Vagina (tissue), 2 donors: ENCODE measurements at regions not wholly inside any gene's neighbourhood (a gene's known extent, or its start where the extent isn't known, plus 50 kb on each side); places are given as distances from the start of the nearest gene placed in this dataset.

Experiments
- DNase-seq, 2 donors: peaks; one replicate each; pipeline ENCODE4 v3.0.0-alpha.2; 2017; ENCODE audit errors: extremely low spot score in 2 of 2
- H3K27ac ChIP-seq: fragments of 200-600 bp; sonication (generic); one replicate; pipeline ENCODE4 v1.5.1; 2019
- H3K27me3 ChIP-seq: fragments of 200-600 bp; sonication (generic); one replicate; pipeline ENCODE4 v1.5.1; 2019
- H3K36me3 ChIP-seq, 2 donors: fragments of 200-600 bp; sonication (generic); one replicate each; pipeline ENCODE4 v1.5.1; 2017 to 2019
- H3K4me1 ChIP-seq: fragments of 200-600 bp; sonication (generic); one replicate; pipeline ENCODE4 v1.5.1; 2019
- H3K4me3 ChIP-seq, 2 donors: fragments of 200-600 bp; sonication (generic); 1 replicate in 1 of 2; 2 replicates in 1 of 2; pipeline ENCODE4 v1.5.1; 2016 to 2019
- H3K9me3 ChIP-seq: fragments of 200-600 bp; sonication (generic); one replicate; pipeline ENCODE4 v1.5.1; 2019
- POLR2A ChIP-seq, 2 donors: fragments of 450-650 bp; IDR thresholded peaks; one replicate each; pipeline ENCODE4 v1.6.1; 2017; ENCODE audit warnings: antibody characterized with exemption in 2 of 2, mild to moderate bottlenecking in 2 of 2, moderate library complexity in 2 of 2
- POLR2AphosphoS5 ChIP-seq, 2 donors: sonication (generic); formaldehyde crosslinking; IDR thresholded peaks; one replicate each; pipeline ENCODE4 v1.9.0; 2017; ENCODE audit warnings: antibody characterized with exemption in 2 of 2, mild to moderate bottlenecking in 2 of 2, low read depth in 1 of 2; ENCODE audit not compliant: insufficient read depth in 1 of 2
- intact Hi-C: fragments of 100-400 bp; cut with DNase I; formaldehyde crosslinking; loops from one replicate; pipeline ENCODE4 v1.15.1; 2023
- TF ChIP-seq, protein P1 (sequence below), 3 experiments: fragments of 450-650 bp in 2 of 3; fragments of 200-600 bp in 1 of 3; sonication (generic) in 1 of 3; IDR thresholded peaks; one replicate each; pipeline ENCODE4 v1.5.1; 2017 to 2019; ENCODE audit warnings: antibody characterized with exemption in 3 of 3, mild to moderate bottlenecking in 2 of 3, moderate library complexity in 2 of 3

DNA sequence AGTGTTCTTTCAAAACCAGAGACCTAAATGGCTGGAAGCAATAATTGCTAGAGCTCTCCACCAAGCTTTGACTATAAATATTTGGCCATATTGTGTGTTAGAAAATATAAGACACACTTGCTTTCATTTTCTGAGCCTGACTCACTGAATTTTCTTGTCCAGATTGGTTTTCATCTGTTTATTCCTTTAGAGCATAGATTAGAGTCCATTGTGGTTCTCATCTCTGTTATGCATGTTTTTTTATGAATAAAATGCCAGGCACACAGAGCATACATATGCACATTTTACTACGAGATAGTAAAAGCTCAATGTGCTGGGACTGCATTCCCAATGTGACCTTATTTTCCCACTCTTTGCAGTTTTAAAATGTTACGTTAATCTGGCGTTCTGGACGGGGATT is 115.3 kb upstream of the MLIP start:
- no peak for DNase-seq
- H3K9me3 ChIP-seq: no peaks in the 10 kb centered on the region
- no peaks in the 10 kb centered on the region for H3K4me1 ChIP-seq
- no peak overlapping the region for H3K4me3 ChIP-seq
- H3K27me3 ChIP-seq: no peaks in the 10 kb centered on the region
- no peaks in the 10 kb centered on the region for H3K36me3 ChIP-seq
- H3K27ac ChIP-seq: no peak overlapping the region
- intact Hi-C loops: no loop called here
- TF ChIP-seq POLR2A (IDR thresholded peaks at IDR 0.05) (no peak), POLR2AphosphoS5 (IDR thresholded peaks at IDR 0.05; ENCODE audit: insufficient read depth in 1 of 2, low read depth in 1 of 2) (no peak)
- TF ChIP-seq, protein P1, sequence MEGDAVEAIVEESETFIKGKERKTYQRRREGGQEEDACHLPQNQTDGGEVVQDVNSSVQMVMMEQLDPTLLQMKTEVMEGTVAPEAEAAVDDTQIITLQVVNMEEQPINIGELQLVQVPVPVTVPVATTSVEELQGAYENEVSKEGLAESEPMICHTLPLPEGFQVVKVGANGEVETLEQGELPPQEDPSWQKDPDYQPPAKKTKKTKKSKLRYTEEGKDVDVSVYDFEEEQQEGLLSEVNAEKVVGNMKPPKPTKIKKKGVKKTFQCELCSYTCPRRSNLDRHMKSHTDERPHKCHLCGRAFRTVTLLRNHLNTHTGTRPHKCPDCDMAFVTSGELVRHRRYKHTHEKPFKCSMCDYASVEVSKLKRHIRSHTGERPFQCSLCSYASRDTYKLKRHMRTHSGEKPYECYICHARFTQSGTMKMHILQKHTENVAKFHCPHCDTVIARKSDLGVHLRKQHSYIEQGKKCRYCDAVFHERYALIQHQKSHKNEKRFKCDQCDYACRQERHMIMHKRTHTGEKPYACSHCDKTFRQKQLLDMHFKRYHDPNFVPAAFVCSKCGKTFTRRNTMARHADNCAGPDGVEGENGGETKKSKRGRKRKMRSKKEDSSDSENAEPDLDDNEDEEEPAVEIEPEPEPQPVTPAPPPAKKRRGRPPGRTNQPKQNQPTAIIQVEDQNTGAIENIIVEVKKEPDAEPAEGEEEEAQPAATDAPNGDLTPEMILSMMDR (IDR thresholded peaks at IDR 0.05): no peak

DNA sequence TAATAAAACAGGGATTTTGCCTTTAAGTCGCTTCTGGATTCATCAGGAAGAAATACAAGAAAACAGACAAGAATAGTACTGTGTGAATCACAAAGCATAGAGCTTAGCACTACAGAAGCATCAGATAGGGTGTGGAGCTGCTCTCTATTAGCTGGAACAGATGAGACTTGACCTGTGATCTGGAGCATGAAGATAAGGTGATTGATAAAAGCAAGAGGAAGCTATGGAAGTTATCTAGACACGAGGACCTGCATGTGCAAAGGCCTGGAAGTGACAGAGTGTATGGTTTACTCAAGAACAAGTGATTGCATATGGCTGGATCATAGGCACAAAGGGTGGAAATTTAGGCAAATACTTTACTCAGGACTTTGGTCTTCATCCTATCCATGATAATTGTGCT is 112.9 kb upstream of the MLIP start:
- H3K36me3 ChIP-seq: no peaks in the 10 kb centered on the region
- H3K27ac ChIP-seq: no peak overlapping the region
- intact Hi-C loops: no loop called here
- no peaks in the 10 kb centered on the region for H3K27me3 ChIP-seq
- no peak for DNase-seq
- TF ChIP-seq, protein P1 (IDR thresholded peaks at IDR 0.05): no peak
- TF ChIP-seq POLR2AphosphoS5 (IDR thresholded peaks at IDR 0.05; ENCODE audit: insufficient read depth in 1 of 2, low read depth in 1 of 2) (no peak), POLR2A (IDR thresholded peaks at IDR 0.05) (no peak)
- H3K4me1 ChIP-seq: no peaks in the 10 kb centered on the region
- no peak overlapping the region for H3K4me3 ChIP-seq
- H3K9me3 ChIP-seq: no peaks in the 10 kb centered on the region

DNA sequence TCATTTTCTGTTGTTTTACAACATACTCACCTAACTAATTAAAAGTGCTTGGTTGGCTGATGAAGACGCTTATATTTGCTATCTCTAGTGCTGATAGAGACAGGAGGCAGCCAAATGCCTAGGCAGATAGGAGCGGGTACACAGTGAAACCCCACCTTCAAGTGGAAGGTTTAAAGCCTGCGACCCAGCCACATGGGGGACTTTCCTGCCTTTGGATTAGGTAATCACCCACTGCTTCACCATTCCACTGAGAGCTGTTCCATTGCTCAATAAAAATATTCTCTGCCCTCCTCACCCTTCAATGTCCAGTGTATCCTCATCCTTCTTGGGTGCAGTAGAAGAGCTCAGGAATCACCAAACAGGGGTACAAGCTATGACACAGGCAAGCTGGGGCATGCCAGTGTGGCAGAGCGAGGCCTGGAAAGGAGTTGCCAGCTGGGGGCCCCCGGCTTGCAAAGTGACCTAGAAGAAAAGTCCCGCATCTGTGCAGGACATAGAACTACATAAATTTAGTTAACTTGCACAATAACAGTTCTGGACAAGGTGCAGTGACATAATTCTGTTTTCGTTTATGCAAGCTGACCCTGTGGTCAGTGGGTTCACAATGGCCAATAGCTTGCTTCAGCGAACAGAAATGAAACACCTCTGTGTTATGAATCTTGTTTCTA is 112.0 kb upstream of the MLIP start:
- DNase-seq: no peak
- Histone ChIP-seq H3K27me3 (no peaks in the 10 kb centered on the region), H3K27ac (no peak overlapping the region), H3K4me3 (no peak overlapping the region), H3K36me3 (no peaks in the 10 kb centered on the region), H3K9me3 (no peaks in the 10 kb centered on the region), H3K4me1 (no peaks in the 10 kb centered on the region)
- intact Hi-C loops: no loop called here
- no peak for TF ChIP-seq POLR2A (IDR thresholded peaks at IDR 0.05)
- TF ChIP-seq POLR2AphosphoS5 (IDR thresholded peaks at IDR 0.05; ENCODE audit: insufficient read depth in 1 of 2, low read depth in 1 of 2): no peak
- TF ChIP-seq, protein P1 (IDR thresholded peaks at IDR 0.05): no peak

DNA sequence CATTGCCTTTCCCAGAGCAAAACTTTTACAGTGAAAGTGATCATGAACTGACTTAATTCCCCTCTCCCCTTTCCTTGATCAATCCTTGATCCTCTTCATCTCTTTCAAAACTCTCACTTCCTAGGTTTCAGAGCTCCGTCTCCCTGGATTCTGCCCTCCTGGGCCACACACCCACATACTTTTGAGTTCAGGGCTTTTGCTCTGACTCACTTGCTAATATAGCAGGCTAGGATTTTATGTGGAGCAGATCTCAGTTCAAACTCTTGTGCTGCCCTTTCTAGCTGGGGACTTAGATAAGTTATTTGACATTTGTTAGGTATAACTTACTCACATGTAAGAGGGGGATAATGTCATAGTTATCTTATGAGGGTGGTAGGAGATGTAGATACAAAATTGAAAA is 109.1 kb upstream of the MLIP start:
- Histone ChIP-seq H3K27me3 (no peaks in the 10 kb centered on the region), H3K4me3 (no peak overlapping the region), H3K27ac (no peak overlapping the region), H3K4me1 (no peaks in the 10 kb centered on the region), H3K9me3 (no peaks in the 10 kb centered on the region), H3K36me3 (no peaks in the 10 kb centered on the region)
- intact Hi-C loops: no loop called here
- TF ChIP-seq, protein P1 (IDR thresholded peaks at IDR 0.05): no peak
- no peak for TF ChIP-seq POLR2AphosphoS5 (IDR thresholded peaks at IDR 0.05; ENCODE audit: insufficient read depth in 1 of 2, low read depth in 1 of 2)
- TF ChIP-seq POLR2A (IDR thresholded peaks at IDR 0.05): no peak
- DNase-seq: no peak

DNA sequence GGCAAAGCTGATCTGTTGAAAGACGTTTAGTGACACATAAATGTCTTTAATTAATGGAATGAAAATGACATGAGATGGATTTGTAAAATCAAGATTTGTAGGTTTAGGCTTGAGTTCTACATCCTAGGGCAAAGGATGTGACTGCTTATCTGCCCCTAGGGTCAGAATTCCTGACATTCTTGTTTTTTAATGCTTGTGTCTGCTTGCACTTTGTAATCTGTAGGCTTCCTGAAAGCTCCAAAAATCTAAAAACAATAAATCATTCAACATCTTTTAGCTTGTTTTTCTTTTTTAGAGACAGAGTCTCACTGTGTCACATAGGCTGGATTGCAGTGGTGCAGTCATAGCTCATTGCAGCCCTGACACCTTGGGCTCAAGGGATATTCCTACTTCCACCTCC is 107.9 kb upstream of the MLIP start:
- Histone ChIP-seq H3K27ac (no peak overlapping the region), H3K27me3 (no peaks in the 10 kb centered on the region), H3K4me3 (no peak overlapping the region), H3K4me1 (no peaks in the 10 kb centered on the region), H3K9me3 (no peaks in the 10 kb centered on the region), H3K36me3 (no peaks in the 10 kb centered on the region)
- DNase-seq: no peak
- TF ChIP-seq, protein P1 (IDR thresholded peaks at IDR 0.05): no peak
- TF ChIP-seq POLR2A (IDR thresholded peaks at IDR 0.05): no peak
- intact Hi-C loops: no loop called here
